Renal pelvis (tissue), 1 donor: ENCODE measurements at regions not wholly inside any gene's neighbourhood (a gene's known extent, or its start where the extent isn't known, plus 50 kb on each side); places are given as distances from the start of the nearest gene placed in this dataset.
"Not testable (repeated sequence)": the region's sequence is repeated elsewhere in the genome, so short reads cannot be mapped to it uniquely, and the experiment has no call there.

Experiments
- DNase-seq: peaks from one replicate; pipeline ENCODE4 v3.0.0-alpha.2; 2013

- DNase-seq, result no peak
Measured at GRCh38 chr9:85332487-85332886, 409.3 kb downstream of the AGTPBP1 start.

GRCh38 chr9:85331626-85332025, 410.1 kb downstream of the AGTPBP1 start:
- no peak for DNase-seq

- no peak for DNase-seq
Measured at GRCh38 chr9:85322592-85322991, 419.2 kb downstream of the AGTPBP1 start.

- DNase-seq, result no peak
Measured at GRCh38 chr9:85321561-85321960, 420.2 kb downstream of the AGTPBP1 start.

GRCh38 chr9:85319936-85320656, 421.7 kb downstream of the AGTPBP1 start:
- no peak for DNase-seq

- DNase-seq, result not testable (repeated sequence)
Measured at GRCh38 chr9:85315535-85315934, 426.2 kb downstream of the AGTPBP1 start.

- no peak for DNase-seq
Measured at GRCh38 chr9:85310573-85310972, 431.2 kb downstream of the AGTPBP1 start.

GRCh38 chr9:85303757-85304134, 438.0 kb downstream of the AGTPBP1 start:
- DNase-seq, result no peak

GRCh38 chr9:85302938-85303756, 438.6 kb downstream of the AGTPBP1 start:
- no peak for DNase-seq

- DNase-seq, result no peak
Measured at GRCh38 chr9:85298499-85298898, 443.3 kb downstream of the AGTPBP1 start.

GRCh38 chr9:85295244-85295643, 446.5 kb downstream of the AGTPBP1 start:
- DNase-seq, result not testable (repeated sequence)

- DNase-seq, result no peak
Measured at GRCh38 chr9:85292261-85292660, 449.5 kb downstream of the AGTPBP1 start.

- DNase-seq, result no peak
Measured at GRCh38 chr9:85291266-85291665, 450.5 kb downstream of the AGTPBP1 start.

- no peak for DNase-seq
Measured at GRCh38 chr9:85290019-85290418, 451.7 kb downstream of the AGTPBP1 start.

- DNase-seq, result no peak
Measured at GRCh38 chr9:85289142-85289541, 452.6 kb downstream of the AGTPBP1 start.

- no peak for DNase-seq
Measured at GRCh38 chr9:85283421-85283820, 458.3 kb downstream of the AGTPBP1 start.

- no peak for DNase-seq
Measured at GRCh38 chr9:85278769-85279168, 463.0 kb downstream of the AGTPBP1 start.

GRCh38 chr9:85276741-85277140, 465.0 kb downstream of the AGTPBP1 start:
- no peak for DNase-seq

GRCh38 chr9:85269811-85270210, 471.9 kb downstream of the AGTPBP1 start:
- no peak for DNase-seq

- peak; percentile 68 for DNase-seq
Measured at GRCh38 chr9:85268131-85268530, 473.6 kb downstream of the AGTPBP1 start.

- DNase-seq, result no peak
Measured at GRCh38 chr9:85264695-85265094, 477.1 kb downstream of the AGTPBP1 start.

- DNase-seq, result no peak
Measured at GRCh38 chr9:85263288-85263687, 478.5 kb downstream of the AGTPBP1 start.

GRCh38 chr9:85262333-85262732, 479.4 kb downstream of the AGTPBP1 start:
- DNase-seq, result no peak
